ENCODE measurements at regions not wholly inside any gene's neighbourhood (a gene's known extent, or its start where the extent isn't known, plus 50 kb on each side); places are given as distances from the start of the nearest gene placed in this dataset.
"Not testable (repeated sequence)": the region's sequence is repeated elsewhere in the genome, so short reads cannot be mapped to it uniquely, and the experiment has no call there.

GRCh38 chr10:21373881-21374280 lies 151.6 kb downstream of the SKIDA1 start:
- H3K4me2 ChIP-seq (ENCODE audit: control insufficient read depth, insufficient read depth); BruUV-seq (replicated peaks); FAIRE-seq; RAD21 ChIA-PET (ENCODE audit: unreplicated experiment); H3K4me1 ChIP-seq (ENCODE audit: control insufficient read depth, insufficient read depth, low read length); H3K36me3 ChIP-seq (ENCODE audit: control insufficient read depth in 2 of 2, insufficient read depth in 2 of 2, low read length in 1 of 2); H3K27ac ChIP-seq (ENCODE audit: control insufficient read depth, insufficient read depth); H3K9me3 ChIP-seq (replicated peaks; ENCODE audit: control insufficient read depth, insufficient read depth, low read length); H3K79me2 ChIP-seq (ENCODE audit: control insufficient read depth, insufficient read depth, low read length); ATAC-seq; H2AFZ ChIP-seq (ENCODE audit: control insufficient read depth, low read depth, low read length); H4K20me1 ChIP-seq (ENCODE audit: control insufficient read depth, insufficient read depth); DNase-seq (ENCODE audit: low read depth, low spot score); H3K4me3 ChIP-seq; in situ Hi-C loops (cut with MboI); H3K9ac ChIP-seq (ENCODE audit: control insufficient read depth, insufficient read depth, low read length); intact Hi-C loops (cut with micrococcal nuclease; ENCODE audit: unreplicated experiment); H3K27me3 ChIP-seq (replicated peaks in 1 of 2; ENCODE audit: control insufficient read depth in 2 of 2, insufficient read depth in 2 of 2, low read length in 1 of 2): not testable (repeated sequence)
- ChIA-PET SMC1A (ENCODE audit: uncharacterized antibody, unreplicated experiment) (interaction anchor here (0.9 to 2.1 kb wide), 4 partner anchors 8 to 95 kb away, joined by 3 to 9 read pairs (median 5); no protein-coding TSS in a partner anchor), CTCF (interaction anchor here (0.6 to 1.8 kb wide), 2 partner anchors 94 to 214 kb away, joined by 3 to 6 read pairs; no protein-coding TSS in a partner anchor), POLR2A (interaction anchor here (0.5 to 0.6 kb wide), 2 partner anchors 76 to 80 kb away, joined by 3 to 4 read pairs; no protein-coding TSS in a partner anchor)
- WGBS (ENCODE audit: insufficient coverage, insufficient replicate concordance, low lambda C conversion rate, missing lambda C conversion rate) = 4% methylated on average over 3 of the region's 3 CpGs

DNA sequence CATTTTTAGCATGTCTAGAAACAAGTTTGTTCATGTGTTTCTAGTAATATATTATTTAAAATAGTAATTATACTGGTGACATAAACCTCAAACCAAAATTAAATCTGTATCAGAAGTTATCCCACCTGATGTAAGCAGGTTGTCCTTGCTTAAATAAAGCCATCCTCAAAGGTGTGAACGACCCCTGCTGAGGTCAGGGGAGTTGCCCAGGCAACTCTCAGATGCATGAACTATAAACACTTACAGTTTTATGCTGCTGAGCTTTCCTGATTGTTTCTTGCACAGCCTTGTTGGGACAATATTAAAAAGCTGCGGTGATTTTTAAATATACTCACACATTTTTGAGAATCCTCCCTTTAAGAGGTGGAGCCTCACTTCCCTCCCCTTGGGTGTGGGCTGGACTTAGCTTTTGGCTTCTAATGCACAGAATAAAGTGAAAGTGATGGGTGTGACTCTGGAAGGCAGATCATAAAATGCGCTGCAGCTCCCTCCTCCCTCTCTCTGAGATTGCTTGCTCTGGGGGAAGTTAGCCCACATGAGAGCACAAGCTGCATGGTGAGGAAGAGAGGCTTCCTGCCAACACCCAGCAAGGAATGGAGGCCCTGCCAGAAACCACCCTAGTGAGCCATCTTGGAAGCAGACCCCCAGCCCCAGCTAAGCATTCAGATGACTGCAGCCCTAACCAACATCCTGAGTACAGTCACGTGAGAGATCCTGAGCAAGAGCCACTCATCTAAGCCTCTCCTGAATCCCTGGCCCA lies 152.7 kb downstream of the SKIDA1 start:
- peak; percentile 96 for FAIRE-seq
- peak; percentile 97 for ATAC-seq
- intact Hi-C loops (cut with micrococcal nuclease; ENCODE audit: unreplicated experiment) = no loop called here
- TF ChIP-seq GABPA (IDR thresholded peaks at IDR 0.05; ENCODE audit: low read depth) (no peak), SUPT20H (IDR thresholded peaks at IDR 0.05; ENCODE audit: borderline replicate concordance, control insufficient read depth, low read depth, low read length) (no peak), USF2 (IDR thresholded peaks at IDR 0.05; ENCODE audit: borderline replicate concordance, low read depth, low read length) (no peak), E4F1 (IDR thresholded peaks at IDR 0.05; ENCODE audit: borderline replicate concordance, partially characterized antibody) (no peak)
- TF ChIP-seq, protein P1, sequence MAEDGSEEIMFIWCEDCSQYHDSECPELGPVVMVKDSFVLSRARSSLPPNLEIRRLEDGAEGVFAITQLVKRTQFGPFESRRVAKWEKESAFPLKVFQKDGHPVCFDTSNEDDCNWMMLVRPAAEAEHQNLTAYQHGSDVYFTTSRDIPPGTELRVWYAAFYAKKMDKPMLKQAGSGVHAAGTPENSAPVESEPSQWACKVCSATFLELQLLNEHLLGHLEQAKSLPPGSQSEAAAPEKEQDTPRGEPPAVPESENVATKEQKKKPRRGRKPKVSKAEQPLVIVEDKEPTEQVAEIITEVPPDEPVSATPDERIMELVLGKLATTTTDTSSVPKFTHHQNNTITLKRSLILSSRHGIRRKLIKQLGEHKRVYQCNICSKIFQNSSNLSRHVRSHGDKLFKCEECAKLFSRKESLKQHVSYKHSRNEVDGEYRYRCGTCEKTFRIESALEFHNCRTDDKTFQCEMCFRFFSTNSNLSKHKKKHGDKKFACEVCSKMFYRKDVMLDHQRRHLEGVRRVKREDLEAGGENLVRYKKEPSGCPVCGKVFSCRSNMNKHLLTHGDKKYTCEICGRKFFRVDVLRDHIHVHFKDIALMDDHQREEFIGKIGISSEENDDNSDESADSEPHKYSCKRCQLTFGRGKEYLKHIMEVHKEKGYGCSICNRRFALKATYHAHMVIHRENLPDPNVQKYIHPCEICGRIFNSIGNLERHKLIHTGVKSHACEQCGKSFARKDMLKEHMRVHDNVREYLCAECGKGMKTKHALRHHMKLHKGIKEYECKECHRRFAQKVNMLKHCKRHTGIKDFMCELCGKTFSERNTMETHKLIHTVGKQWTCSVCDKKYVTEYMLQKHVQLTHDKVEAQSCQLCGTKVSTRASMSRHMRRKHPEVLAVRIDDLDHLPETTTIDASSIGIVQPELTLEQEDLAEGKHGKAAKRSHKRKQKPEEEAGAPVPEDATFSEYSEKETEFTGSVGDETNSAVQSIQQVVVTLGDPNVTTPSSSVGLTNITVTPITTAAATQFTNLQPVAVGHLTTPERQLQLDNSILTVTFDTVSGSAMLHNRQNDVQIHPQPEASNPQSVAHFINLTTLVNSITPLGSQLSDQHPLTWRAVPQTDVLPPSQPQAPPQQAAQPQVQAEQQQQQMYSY (CRISPR knock-in tag; IDR thresholded peaks at IDR 0.05) = no peak

More for the DNA sequence above, 152.7 kb downstream of the SKIDA1 start:
- ChIA-PET CTCF (interaction anchor here (0.5 to 1.8 kb wide), 2 partner anchors 93 to 1014 kb away, joined by 3 to 6 read pairs; no protein-coding TSS in a partner anchor), POLR2A (interaction anchor here (0.6 kb wide), 1 partner anchor 97 kb away, joined by 3 read pairs; no protein-coding TSS in a partner anchor), SMC1A (ENCODE audit: uncharacterized antibody, unreplicated experiment) (interaction anchor here (0.9 to 2.1 kb wide), 4 partner anchors 9 to 80 kb away, joined by 3 to 9 read pairs (median 4); no protein-coding TSS in a partner anchor), RAD21 (ENCODE audit: unreplicated experiment) (interaction anchor here (0.5 to 1.4 kb wide), 3 partner anchors 28 to 234 kb away, joined by 3 to 4 read pairs (median 3); no protein-coding TSS in a partner anchor)
- H4K20me1 ChIP-seq (ENCODE audit: control insufficient read depth, insufficient read depth) = no peaks in the 10 kb centered on the region
- 14% methylated on average over 4 of the region's 4 CpGs for WGBS (ENCODE audit: insufficient coverage, insufficient replicate concordance, low lambda C conversion rate, missing lambda C conversion rate)
- H3K9ac ChIP-seq (ENCODE audit: control insufficient read depth, insufficient read depth, low read length) = no peak overlapping the region
- peak; percentile 50 for DNase-seq (ENCODE audit: low read depth, low spot score)
- H3K4me2 ChIP-seq (ENCODE audit: control insufficient read depth, insufficient read depth) = peak overlapping the region; percentile 14
- no peak overlapping the region for H3K4me3 ChIP-seq
- no TSS peak for BruUV-seq (replicated peaks)
- H2AFZ ChIP-seq (ENCODE audit: control insufficient read depth, low read depth, low read length) = peak overlapping the region; percentile 61
- H3K27ac ChIP-seq (ENCODE audit: control insufficient read depth, insufficient read depth) = no peak overlapping the region
- no peaks in the 10 kb centered on the region for H3K36me3 ChIP-seq (ENCODE audit: control insufficient read depth in 2 of 2, insufficient read depth in 2 of 2, low read length in 1 of 2)
- in situ Hi-C loops (cut with MboI) = no loop called here
- peaks cover 7% of the 10 kb centered on the region; the same call in 1 of the 2 replicates for H3K4me1 ChIP-seq (ENCODE audit: control insufficient read depth, insufficient read depth, low read length)
- H3K79me2 ChIP-seq (ENCODE audit: control insufficient read depth, insufficient read depth, low read length) = no peaks in the 10 kb centered on the region
- H3K27me3 ChIP-seq (replicated peaks in 1 of 2; ENCODE audit: control insufficient read depth in 2 of 2, insufficient read depth in 2 of 2, low read length in 1 of 2) = no peaks in the 10 kb centered on the region
- H3K9me3 ChIP-seq (replicated peaks; ENCODE audit: control insufficient read depth, insufficient read depth, low read length) = no peaks in the 10 kb centered on the region
